Activated CD4-positive, alpha-beta T cell treated with anti-CD3 and anti-CD28 coated beads, Interleukin-2, amount 50 U/mL, for 16 hours (primary cell): ENCODE measurements at regions not wholly inside any gene's neighbourhood (a gene's known extent, or its start where the extent isn't known, plus 50 kb on each side); places are given as distances from the start of the nearest gene placed in this dataset.

Experiments used
- DNase-seq: peaks from one replicate; pipeline ENCODE4 v3.0.0-alpha.2; 2020

DNA sequence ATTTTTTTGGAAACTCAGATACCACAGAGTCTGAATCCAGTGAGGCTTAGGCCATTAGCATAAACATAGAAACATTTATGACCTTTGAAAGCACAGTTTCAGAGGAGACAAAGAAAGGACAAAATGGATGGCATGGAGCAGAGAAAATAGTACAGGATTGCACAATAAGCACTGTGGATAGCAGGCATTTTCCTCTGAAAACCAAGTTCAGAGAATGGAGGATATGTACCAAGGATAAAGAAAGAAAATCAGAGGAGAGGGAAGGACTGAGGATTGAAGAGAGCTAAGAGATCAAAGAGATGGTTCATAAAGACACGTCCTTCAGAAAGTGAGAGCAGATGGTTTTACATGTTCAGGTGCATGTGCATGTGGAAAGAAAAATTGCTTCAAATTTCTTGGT is 707.2 kb upstream of the CELF2 start:
- no peak for DNase-seq

DNA sequence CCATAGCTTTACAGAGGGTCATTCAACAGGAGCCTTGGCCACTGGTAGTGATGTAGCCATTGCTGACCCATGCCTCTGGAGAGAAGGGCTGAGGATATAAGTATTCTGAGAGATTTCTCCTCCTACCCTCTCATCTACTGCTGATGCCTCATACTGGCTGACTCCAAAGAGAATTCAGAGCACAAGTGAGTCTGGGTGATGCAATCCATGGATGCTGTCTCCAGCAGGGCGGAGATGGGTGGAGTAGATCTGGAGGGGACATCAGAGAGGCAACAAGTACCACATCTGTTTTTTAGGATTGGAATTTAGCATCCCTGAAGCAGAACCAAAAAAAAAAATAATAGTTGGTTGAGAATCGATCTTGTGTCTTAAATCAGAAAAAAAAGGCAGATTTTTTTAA is 705.7 kb upstream of the CELF2 start:
- DNase-seq = no peak

DNA sequence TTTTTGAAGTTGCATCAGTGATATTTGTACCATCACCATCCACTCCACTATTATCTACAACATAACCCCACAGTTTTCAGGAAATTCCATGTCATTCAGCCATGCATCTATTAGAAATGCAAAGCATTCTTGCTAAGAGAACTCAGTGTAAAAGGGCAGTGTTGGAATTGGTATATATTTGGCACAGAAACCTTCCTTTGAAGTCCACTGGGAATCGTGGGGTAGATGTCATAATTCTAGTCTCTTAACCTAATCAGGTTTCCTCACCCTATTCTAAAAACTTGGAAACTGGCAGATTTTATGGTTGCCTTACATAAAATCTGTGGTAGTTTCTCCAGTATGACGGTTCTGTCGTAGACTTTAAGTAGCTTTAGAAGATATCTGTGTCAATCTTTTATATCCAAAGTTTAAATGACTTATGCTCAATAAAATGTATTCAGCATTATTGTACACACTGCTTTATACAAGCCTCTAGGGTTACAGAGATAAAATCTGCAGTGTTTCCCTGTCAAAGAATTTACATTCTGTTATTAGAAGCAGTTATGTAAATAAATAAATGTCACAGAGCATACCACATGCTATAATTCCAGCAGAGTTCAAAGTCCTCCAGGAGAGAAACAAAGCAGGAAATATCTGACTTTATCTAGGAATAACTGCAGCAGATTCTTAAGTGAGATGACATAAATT is 704.4 kb upstream of the CELF2 start:
- DNase-seq = no peak

DNA sequence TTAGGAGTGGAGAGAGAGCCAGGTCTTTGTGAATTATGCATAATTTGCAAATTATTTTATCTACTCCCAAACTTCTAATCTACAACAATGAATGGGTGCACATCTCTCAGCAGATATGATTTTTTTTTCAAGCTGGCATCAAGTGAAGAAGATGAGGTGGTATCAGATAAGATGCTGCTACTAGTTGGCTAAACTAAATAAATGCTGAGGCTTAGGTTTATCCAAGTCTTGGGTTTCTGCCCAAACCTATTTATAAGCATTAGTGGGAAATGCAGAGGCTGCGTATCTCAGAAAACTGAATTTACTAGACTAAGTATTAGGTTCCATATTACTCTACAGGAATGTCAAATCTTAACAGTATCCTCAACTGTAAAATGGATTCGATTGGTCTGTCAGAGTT is 703.0 kb upstream of the CELF2 start:
- DNase-seq = no peak

DNA sequence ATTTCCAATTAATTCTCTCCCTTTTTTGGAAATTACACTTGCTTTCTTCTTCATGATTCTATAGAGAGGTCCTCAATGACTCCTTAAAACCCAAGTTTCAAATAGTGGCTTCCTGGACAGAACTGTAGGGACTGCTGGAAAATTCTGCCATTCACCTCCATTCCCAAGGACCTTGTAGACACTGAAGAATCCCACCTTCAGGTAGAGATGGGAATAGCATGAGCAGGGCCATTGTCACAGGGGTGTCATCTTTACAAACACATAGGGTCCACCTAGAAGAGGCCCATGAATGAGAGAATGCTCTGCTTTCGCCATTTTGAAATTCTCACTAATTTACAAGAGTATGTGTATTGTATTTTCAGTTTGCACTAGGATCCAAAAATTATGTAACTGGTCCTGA is 701.7 kb upstream of the CELF2 start:
- DNase-seq = no peak

DNA sequence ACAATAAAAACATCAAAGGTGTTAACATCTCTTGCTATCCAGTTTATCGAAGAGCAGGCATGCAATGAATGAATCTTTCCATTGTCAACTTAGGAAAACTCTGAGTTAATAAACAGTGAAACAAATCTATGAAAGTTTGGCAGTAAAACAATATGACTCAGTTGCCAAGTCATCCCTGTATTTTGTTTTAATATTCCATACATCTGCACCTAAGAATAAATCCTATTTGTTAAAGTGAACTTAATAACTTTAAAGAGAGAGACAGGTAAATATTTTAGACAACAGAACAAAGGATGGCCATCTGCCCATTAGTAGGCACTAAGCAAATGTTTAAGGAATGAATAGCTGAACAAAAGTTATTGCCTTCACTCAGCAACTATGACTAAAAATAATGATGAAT is 700.5 kb upstream of the CELF2 start:
- DNase-seq = no peak

DNA sequence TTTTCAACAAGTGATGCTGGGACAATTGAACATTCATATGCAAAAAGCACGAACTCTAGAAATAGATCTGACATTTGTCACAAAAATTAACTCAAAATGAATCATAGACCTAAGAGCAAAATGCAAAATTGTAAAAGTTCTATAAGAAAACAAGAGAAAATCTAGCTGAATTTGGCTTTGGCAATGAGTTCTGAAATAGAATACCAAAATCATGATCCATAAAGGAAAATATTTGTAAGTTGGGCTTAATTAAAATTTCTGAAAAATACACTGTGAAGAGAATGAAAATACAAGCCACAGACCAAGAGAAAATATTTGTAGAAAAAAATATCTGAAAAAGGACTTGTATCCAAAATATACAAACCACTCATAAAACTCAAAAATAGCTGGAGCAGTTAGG is 698.8 kb upstream of the CELF2 start:
- DNase-seq = no peak

DNA sequence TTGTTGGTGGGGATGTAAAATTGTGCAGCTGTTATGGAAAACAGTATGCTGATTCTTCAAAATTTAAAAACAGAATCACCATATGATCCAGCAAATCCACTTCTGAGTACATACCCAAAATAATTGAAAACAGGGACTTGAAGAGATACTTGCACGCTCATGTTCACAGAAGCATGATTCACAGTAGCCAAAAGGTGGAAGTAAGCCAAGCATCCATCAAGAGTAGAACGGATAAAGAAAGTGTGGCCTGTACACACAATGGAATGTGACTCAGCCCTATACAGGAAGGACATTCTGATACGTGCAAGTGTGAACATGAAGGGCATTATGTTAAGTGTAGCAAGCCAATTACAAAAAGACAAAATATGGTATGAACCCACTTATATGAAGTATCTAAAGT is 696.7 kb upstream of the CELF2 start:
- no peak for DNase-seq

DNA sequence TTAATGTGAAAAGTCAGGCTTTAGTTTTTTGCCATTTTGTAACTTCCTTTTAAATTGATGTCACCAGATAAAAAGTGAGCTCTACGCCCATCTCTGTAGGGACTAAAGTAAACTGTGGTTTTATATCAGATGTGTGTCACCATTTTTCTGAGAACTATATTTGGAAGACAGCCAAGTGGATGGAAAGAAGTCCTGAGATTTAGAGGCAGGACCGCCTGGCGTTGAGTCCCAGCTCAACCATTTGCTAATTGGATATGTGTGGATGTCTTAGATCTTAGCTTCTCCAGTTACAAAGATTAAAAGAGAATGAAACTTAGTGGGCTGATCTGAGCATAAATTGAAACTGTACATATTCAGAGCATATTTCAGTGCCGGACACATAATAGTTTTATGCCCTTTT is 691.6 kb upstream of the CELF2 start:
- DNase-seq = no peak

DNA sequence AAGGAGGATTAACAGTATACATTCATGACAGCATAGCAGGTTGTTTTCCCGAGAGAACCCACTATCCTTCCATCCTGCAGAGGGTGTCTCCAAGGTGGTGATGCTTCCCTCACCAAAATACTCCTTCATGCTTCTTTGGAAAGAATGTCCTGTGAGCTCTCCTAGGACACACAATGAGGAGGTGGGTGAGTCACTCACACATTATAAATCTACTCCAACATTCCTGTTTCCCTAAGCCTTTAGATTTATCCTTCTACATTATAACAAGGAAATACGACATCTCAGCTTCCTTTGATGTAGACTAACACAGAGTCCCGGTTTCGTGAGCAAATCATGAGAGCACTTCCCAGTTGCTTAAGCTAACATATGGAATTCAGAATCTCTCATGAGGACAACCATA is 689.7 kb upstream of the CELF2 start:
- no peak for DNase-seq

DNA sequence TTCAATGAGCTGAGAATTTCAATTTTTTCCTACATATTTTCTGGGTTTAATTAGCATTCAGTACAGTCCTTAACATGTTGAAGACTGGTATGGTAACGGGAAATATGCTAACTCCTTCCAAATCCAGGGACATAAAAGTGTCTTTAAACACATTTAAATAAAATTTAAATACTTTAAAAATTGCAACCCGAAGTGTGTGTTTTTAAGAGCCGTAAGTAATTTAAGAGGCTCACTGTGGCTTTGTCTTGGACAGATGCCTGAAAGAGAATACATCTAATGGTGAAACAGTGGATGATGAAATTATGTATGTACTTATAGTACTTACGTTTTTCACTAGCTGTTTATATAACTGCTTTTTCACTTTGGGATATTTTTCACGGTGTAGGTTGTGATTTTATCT is 687.3 kb upstream of the CELF2 start:
- no peak for DNase-seq

DNA sequence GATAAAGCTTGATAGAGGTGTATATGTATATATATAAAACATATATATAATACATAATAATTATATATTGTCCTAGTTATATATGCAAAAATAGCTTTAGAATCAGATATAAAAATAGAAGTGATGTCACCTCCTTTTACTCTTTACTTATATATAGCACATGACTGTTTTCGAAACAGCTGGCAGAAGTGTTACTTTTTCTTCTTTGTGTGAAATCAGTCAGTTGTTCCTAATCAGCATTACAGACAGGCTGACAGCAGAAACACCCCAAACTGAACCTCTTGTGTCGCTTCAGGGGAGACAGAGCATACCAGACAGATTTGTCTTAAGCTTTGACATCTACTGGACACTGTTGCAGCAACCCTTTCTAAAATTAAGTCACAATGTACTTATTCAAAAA is 684.9 kb upstream of the CELF2 start:
- no peak for DNase-seq

DNA sequence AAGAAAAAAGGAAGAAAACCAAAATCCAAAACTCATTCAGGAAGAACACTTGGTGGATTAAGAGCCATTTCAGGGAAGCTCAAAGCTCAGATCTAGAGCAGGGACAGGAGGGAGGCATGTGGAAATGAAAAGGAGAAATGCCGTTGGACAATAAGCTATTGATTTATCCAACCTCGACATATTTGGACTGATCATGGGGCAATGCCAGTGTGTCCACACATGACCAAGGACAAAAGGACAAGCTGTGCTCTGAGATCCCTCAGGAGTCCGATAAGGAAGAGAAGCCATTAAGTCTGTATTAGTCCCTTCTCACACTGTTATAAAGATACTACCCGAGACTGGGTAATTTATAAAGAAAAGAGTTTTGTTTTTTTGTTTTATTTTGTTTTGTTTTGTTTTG is 684.0 kb upstream of the CELF2 start:
- DNase-seq = no peak

DNA sequence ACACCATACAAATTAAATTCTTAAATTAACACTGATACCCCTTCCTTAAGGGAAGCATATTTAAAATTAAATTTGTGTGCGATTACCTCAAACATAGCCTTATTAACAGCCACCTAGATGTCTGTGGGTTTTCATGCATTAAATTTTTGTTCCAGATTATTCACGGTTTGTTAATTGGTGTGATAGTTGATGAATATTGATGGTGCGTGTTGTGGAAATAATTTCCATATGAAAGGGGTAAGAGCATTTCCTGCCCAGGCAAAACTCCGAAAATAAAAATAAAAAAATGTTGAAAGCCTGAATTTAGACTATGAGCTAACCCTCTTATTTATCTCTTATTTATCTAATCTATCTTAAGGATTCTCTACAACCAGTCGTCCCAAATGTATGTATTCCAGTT is 679.3 kb upstream of the CELF2 start:
- DNase-seq = no peak

DNA sequence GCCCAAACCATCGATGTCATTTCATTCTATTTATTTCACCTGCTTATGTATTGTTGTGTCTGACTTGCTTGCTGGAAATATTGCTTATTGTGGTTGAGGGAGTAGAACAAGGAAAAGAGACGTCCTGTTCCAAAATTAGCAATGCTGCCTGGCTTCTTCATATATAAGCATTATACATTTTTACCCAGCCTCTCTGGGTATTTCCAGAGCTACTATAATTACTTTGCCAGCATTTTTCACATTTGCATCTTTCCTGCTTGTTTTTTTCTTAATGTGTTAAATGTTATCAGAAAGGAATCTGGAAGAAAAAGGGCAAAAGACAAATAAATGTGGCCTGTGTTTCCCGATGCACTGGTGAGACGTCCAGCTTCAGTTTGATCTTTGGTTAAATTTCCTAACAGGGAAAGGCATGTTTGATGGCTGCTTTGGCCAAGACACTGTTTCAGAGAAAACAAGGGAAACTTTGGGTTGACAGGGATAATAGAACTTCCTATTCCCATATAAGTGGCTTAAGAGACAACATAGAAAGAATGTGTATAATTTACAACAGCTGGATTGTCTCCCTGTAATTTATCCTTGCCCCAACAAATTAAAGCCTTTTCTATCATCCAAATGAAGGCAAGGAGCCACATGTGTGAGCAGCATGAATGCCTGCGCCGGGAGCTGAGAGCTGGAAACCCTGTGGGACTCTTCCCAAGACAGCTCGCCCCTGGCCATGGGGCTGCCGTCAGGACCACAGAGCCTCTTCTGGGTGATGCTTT is 671.1 kb upstream of the CELF2 start:
- DNase-seq = no peak

DNA sequence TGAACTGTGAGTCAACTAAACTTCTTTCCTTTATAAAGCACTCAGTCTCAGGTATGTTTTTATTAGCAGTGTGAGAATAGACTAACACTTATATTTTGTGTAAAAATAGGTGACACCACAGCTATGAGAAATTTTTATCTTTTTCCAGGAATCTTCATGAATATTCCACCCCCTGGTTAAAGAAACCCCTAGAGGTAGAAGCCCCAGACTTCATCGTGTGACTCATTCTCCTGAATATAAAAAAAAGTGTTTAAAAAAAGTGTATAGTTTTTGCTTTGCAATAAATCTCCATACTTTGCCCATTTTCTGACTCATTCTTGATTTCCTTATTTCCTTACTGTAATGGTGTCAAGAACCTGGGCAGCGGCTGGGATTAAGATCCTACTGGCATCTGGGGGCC is 667.6 kb upstream of the CELF2 start:
- DNase-seq = no peak

DNA sequence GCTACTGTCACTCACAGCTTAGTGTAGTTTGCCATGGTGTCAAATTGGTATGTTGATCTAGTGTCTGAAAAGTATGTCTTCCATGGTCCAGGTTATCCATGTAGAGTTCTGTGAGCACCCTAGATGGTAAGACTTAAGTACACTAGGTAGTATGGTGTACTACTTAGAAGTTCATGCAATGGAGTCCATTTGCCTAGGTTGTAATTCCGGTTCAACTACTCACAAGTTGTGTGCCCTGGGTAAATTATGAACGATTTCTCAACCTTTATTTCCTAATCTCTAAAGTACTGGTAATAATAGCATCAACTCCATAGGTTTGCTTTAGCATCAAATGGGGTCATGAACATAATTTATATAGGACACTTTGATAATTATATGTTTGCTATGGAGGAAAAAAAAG is 666.2 kb upstream of the CELF2 start:
- DNase-seq = no peak

DNA sequence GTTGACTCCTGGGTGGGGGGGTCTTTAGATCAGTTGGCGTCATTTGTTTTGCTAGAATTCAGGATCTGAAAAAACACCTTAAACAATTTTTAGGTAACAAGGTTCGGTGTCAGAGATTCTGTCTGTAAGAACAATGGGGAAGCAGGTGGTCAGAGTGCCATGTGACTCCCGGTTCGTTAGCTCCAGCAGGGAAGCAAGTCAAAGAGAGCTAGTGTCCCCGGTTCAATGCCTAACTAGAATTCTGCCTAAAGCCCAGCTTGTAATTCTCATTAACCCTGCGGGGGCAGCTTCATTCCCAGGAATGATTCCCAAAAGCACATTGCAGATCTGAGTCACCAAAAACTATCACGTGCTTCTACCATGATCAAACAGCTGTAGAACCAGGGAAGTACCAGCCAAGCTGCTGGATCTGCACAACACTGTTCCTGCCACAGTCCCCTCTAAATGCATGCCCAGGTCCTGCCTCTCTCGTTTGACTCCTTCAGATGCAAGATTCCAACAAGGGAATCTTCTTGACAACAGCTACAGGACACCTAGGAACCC is 664.3 kb upstream of the CELF2 start:
- no peak for DNase-seq

DNA sequence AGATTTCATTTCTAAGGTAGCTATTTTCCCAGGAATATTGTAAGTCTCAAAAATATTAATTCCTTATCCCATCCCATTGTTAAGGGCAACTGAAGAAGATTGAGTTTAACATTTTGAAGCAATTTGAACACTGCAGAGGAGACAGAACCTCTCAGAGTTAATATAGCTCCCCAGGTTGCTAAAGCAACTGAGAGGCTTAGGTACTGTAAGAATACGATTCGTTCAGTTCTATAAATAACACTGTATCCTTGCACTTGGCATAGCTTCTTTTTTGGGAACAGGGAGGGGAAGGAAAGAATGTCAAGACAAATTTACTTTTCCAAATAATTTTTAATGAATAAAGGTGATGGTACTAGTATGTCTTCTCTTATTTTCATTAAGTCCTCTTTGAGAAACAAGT is 658.4 kb upstream of the CELF2 start:
- no peak for DNase-seq

DNA sequence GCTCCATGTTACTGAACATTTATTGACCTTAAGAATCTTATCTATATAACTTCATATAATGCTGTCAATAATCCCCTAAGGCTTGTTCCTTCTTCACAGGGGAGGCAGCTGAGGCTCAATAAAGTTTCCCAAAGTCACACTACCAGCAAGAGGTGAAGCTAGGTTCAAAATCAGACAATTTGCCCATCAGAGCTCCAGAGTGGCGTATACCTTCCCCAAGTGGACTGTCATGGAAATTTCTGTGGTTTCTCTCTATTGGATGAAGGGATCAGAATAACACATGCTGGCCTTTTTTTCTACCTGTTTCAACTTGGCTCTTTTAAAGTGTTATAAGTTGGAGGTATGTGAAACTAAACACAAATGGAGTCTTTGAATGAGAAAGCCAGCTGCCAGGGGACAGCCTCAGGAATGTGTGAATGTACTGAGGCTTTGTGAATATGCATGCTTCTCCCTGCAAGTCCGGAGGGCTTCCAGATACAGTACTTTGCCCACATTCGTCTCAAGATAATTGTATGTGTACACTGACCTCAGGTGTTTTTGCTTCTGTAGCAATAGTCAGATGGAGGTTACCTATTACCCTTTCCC is 656.3 kb upstream of the CELF2 start:
- no peak for DNase-seq

DNA sequence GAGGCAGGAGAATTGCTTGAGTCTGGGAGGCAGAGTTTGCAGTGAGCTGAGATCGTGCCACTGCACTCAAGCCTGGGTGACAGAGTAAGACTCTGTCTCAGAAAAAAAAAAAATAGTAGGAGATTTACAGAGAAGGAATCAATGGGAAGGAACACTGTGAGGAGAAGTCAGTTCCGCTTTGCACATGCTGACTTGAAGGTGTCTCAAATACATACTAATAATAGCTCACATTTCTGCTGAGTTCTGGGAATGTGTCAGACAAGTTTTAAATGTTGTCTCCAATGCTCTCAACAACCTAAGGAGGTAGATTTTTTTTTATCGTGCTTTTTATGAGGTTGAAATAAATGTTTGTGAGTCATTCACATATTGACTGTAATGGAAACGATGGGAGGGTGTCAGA is 654.9 kb upstream of the CELF2 start:
- DNase-seq = no peak

DNA sequence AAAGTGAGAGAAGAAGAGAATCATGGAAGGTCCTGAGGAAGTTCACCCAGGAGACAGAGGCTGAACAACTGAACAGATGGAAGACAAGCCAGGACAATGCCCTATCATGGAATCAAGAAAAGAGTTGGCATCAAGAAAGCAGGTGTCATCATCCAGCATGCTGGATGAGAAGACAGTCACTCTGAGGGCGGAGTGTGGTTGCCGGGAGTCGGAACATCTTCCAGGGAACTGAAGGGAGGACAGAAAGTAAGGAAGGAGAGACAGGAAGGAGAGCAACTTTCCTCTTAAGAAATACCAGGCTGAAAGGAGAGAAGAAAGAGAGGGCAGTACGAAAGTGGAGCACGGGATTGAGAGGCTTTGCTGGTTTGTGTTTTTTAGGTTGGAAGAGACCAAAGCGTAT is 654.5 kb upstream of the CELF2 start:
- no peak for DNase-seq

DNA sequence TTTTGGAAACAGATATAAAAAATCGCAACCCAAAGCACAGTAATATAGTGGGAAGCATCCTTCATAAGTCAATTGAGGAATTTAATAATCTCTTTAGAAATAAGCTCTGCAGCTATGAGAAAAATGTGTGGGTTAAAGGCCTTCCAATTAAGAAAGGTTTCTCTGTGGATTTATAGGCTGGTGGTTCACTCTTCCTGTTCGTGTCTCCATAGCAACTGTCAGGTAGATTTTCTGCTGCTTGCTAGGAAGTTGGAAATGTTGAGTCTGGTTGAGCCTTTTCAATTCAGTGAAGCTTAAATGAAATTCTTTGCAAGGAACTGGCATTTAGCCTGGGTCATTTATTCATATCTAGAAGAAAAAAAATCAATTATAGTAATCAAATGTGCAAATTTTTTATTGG is 652.8 kb upstream of the CELF2 start:
- DNase-seq = no peak

DNA sequence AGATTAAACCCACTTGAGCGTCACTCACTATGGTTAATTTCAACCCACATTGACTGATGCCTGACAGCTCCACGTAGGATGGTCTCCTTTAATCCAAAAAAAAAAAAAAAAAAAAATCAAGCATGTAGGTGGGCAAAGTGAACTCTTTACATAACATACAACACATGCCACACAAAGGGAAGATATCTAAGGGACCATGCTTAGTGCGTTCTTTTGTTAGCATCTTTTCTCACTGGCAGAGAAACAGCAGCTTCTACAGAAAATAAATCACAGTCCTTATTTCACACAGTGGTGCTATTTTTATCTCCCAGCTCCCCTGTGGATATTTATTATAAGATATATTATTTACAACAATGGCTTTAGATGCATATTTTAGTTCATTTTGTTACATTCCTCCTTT is 652.0 kb upstream of the CELF2 start:
- DNase-seq = no peak
